Fibroblast of lung (primary cell): ENCODE measurements at regions not wholly inside any gene's neighbourhood (a gene's known extent, or its start where the extent isn't known, plus 50 kb on each side); places are given as distances from the start of the nearest gene placed in this dataset.
"Not testable (repeated sequence)": the region's sequence is repeated elsewhere in the genome, so short reads cannot be mapped to it uniquely, and the experiment has no call there.

Source experiments
- DNase-seq, 2 donors: peaks; one replicate each; pipeline versions ENCODE4 v3.0.0 to v3.0.0-alpha.2; 2010; ENCODE audit warnings: low read depth in 2 of 2
- H2AFZ ChIP-seq: 2 replicates; pipeline ENCODE4 v1.5.1; 2012; ENCODE audit warnings: low read length, control low read depth, inconsistent platforms
- H3K27ac ChIP-seq: 2 replicates; pipeline ENCODE4 v1.5.1; 2011; ENCODE audit warnings: low read length, control low read depth; ENCODE audit not compliant: insufficient read depth
- H3K27me3 ChIP-seq: 2 replicates; pipeline ENCODE4 v1.5.1; 2011; ENCODE audit warnings: mild to moderate bottlenecking, low read length; ENCODE audit not compliant: control insufficient read depth, insufficient read depth
- H3K36me3 ChIP-seq: 2 replicates; pipeline ENCODE4 v1.5.1; 2011; ENCODE audit warnings: low read length; ENCODE audit not compliant: control insufficient read depth, insufficient read depth
- H3K4me1 ChIP-seq: 2 replicates; pipeline ENCODE4 v1.5.1; 2011; ENCODE audit warnings: low read length; ENCODE audit not compliant: control insufficient read depth, insufficient read depth; ENCODE audit errors: extremely low read depth
- H3K4me2 ChIP-seq: 2 replicates; pipeline ENCODE4 v1.5.1; 2011; ENCODE audit warnings: low read length, control low read depth; ENCODE audit not compliant: insufficient read depth; ENCODE audit errors: extremely low read depth
- H3K4me3 ChIP-seq, 4 experiments: fragments of 200-600 bp in 1 of 4; sonication (generic) in 1 of 4; replicated peaks in 1 of 4; 2 replicates each; pipeline ENCODE4 v1.5.1; 2011 to 2016; ENCODE audit warnings: low read length in 4 of 4, low read depth in 3 of 4, mild to moderate bottlenecking in 3 of 4, control low read depth in 2 of 4, inconsistent platforms in 1 of 4, mixed read lengths in 1 of 4; ENCODE audit not compliant: insufficient read depth in 1 of 4; ENCODE audit errors: control extremely low read depth in 1 of 4
- H3K79me2 ChIP-seq: 2 replicates; pipeline ENCODE4 v1.5.1; 2012; ENCODE audit warnings: mild to moderate bottlenecking, low read length, inconsistent platforms; ENCODE audit not compliant: control insufficient read depth, insufficient read depth
- H3K9ac ChIP-seq: 2 replicates; pipeline ENCODE4 v1.5.1; 2011; ENCODE audit warnings: mild to moderate bottlenecking, low read length, control low read depth; ENCODE audit not compliant: insufficient read depth
- H3K9me3 ChIP-seq: 2 replicates; pipeline ENCODE4 v1.5.1; 2012; ENCODE audit warnings: low read depth, low read length; ENCODE audit not compliant: control insufficient read depth, insufficient read depth
- H4K20me1 ChIP-seq: 2 replicates; pipeline ENCODE4 v1.5.1; 2011; ENCODE audit warnings: low read length; ENCODE audit not compliant: control insufficient read depth, insufficient read depth; ENCODE audit errors: extremely low read depth
- EZH2 ChIP-seq: IDR thresholded peaks from 2 replicates; pipeline ENCODE4 v1.5.1; 2012; ENCODE audit warnings: low read length, control low read depth, mild to moderate bottlenecking; ENCODE audit errors: missing control alignments
- TF ChIP-seq, protein P1 (sequence below), 2 donors: IDR thresholded peaks in 1 of 2; conservative IDR thresholded peaks in 1 of 2; 1 replicate in 1 of 2; 2 replicates in 1 of 2; pipeline ENCODE4 v1.5.1; 2011 to 2012; ENCODE audit warnings: low read length in 2 of 2, control low read depth in 1 of 2, inconsistent platforms in 1 of 2, low read depth in 1 of 2, mild to moderate bottlenecking in 1 of 2

DNA sequence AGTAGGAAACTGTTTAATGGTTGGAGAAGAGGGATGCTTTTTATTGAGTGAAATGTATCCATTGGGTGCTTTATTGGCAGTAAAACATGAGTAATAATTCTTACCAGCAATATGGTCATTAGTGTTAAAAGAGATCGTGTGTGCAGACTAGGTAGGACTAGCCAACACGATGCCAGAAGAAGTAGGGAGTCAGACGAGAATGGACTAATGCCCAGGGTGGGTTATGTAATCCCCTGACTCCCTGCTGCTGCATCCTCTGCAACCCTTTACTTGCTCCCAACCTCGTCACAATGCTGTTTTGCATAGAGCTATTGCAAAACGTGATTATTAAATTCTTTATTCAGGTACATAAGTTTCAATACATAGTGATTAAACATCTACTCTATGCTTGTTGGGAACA is 1213.7 kb downstream of the GATA3 start:
- H4K20me1 ChIP-seq, result no peaks in the 10 kb centered on the region
- no peak overlapping the region for H3K4me2 ChIP-seq
- H3K79me2 ChIP-seq, result no peaks in the 10 kb centered on the region
- H3K27ac ChIP-seq, result no peak overlapping the region
- no peak overlapping the region for H2AFZ ChIP-seq
- no peaks in the 10 kb centered on the region for H3K9me3 ChIP-seq
- no peak for DNase-seq
- no peaks in the 10 kb centered on the region for H3K27me3 ChIP-seq
- no peak overlapping the region for H3K9ac ChIP-seq
- TF ChIP-seq EZH2, result no peak
- TF ChIP-seq, protein P1, sequence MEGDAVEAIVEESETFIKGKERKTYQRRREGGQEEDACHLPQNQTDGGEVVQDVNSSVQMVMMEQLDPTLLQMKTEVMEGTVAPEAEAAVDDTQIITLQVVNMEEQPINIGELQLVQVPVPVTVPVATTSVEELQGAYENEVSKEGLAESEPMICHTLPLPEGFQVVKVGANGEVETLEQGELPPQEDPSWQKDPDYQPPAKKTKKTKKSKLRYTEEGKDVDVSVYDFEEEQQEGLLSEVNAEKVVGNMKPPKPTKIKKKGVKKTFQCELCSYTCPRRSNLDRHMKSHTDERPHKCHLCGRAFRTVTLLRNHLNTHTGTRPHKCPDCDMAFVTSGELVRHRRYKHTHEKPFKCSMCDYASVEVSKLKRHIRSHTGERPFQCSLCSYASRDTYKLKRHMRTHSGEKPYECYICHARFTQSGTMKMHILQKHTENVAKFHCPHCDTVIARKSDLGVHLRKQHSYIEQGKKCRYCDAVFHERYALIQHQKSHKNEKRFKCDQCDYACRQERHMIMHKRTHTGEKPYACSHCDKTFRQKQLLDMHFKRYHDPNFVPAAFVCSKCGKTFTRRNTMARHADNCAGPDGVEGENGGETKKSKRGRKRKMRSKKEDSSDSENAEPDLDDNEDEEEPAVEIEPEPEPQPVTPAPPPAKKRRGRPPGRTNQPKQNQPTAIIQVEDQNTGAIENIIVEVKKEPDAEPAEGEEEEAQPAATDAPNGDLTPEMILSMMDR (conservative IDR thresholded peaks at IDR 0.05 in 1 of 2, IDR thresholded peaks at IDR 0.05 in 1 of 2; ENCODE audit: low read depth in 1 of 2, low read length in 2 of 2), result no peak
- no peaks in the 10 kb centered on the region for H3K4me1 ChIP-seq
- H3K36me3 ChIP-seq, result no peaks in the 10 kb centered on the region
- H3K4me3 ChIP-seq, result no peak overlapping the region

DNA sequence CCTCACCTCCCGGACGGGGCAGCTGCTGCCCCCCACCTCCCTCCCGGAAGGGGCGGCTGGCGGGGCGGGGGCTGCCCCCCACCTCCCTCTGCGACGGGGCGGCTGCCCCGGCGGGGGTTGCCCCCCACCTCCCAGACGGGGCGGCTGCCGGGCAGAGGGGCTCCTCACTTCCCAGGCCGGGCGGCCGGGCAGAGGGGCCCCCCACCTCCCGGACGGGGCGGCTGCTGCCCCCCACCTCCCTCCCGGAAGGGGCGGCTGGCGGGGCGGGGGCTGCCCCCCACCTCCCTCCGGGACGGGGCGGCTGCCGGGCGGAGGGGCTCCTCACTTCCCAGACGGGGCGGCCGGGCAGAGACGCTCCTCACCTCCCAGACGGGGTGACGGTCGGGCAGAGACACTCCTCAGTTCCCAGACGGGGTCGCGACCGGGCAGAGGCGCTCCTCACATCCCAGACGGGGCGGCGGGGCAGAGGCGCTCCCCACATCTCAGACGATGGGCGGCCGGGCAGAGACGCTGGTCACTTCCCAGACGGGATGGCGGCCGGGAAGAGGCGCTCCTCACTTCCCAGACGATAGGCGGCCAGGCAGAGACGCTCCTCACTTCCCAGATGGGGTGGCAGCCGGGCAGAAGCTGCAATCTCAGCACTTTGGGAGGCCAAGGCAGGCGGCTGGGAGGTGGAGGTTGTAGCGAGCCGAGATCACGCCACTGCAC is 1218.8 kb downstream of the GATA3 start:
- DNase-seq, H4K20me1 ChIP-seq, H3K36me3 ChIP-seq: not testable (repeated sequence)

DNA sequence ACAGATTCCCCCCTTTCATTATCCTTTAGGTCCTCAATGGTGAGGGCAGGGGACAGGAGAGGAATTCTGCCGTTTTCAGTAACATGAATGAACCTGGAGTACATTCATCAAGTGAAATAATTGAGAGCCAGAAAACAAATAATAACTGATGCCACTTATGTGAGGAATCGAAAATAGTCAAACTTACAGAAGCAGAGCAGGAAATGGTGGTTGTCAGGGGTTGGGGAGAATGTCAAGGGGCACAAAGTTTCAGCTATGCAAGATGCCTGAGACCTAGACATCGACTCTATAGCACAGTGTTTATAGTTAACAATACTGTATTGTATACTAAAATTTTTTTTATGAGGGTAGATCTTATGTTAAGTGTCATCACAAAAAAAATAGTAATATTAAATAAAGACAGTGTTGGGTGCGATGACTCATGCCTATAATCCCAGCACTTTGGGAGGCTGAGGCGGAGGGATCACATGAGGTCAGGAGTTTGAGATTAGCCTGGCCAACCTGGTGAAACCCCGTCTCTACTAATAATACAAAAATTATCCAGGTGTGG is 1219.8 kb downstream of the GATA3 start:
- no peak overlapping the region for H3K27ac ChIP-seq
- no peak overlapping the region for H3K9ac ChIP-seq
- H3K36me3 ChIP-seq, result no peaks in the 10 kb centered on the region
- no peak overlapping the region for H3K4me3 ChIP-seq
- H2AFZ ChIP-seq, result no peak overlapping the region
- H3K4me2 ChIP-seq, result no peak overlapping the region
- no peak for DNase-seq
- H3K9me3 ChIP-seq, result no peaks in the 10 kb centered on the region
- H3K27me3 ChIP-seq, result no peaks in the 10 kb centered on the region
- no peaks in the 10 kb centered on the region for H3K79me2 ChIP-seq
- no peaks in the 10 kb centered on the region for H4K20me1 ChIP-seq
- H3K4me1 ChIP-seq, result no peaks in the 10 kb centered on the region
- TF ChIP-seq, protein P1 (conservative IDR thresholded peaks at IDR 0.05 in 1 of 2, IDR thresholded peaks at IDR 0.05 in 1 of 2; ENCODE audit: low read depth in 1 of 2, low read length in 2 of 2), result no peak
- TF ChIP-seq EZH2, result no peak

More for the DNA sequence above, 1218.8 kb downstream of the GATA3 start:
- not testable (repeated sequence) for H3K4me1 ChIP-seq, H3K79me2 ChIP-seq, H3K9ac ChIP-seq, H3K9me3 ChIP-seq, H3K4me3 ChIP-seq, H2AFZ ChIP-seq, H3K27ac ChIP-seq, H3K27me3 ChIP-seq, H3K4me2 ChIP-seq
